Testis (tissue), 2 donors: ENCODE measurements at regions not wholly inside any gene's neighbourhood (a gene's known extent, or its start where the extent isn't known, plus 50 kb on each side); places are given as distances from the start of the nearest gene placed in this dataset.

Source experiments
- POLR2A ChIP-seq: fragments of 450-650 bp; IDR thresholded peaks from one replicate; pipeline ENCODE4 v1.6.1; 2017; ENCODE audit warnings: antibody characterized with exemption, mild to moderate bottlenecking, moderate library complexity
- TF ChIP-seq, protein P1 (sequence below), 3 experiments: fragments of 450-650 bp in 2 of 3; fragments of 200-600 bp in 1 of 3; sonication (generic) in 1 of 3; IDR thresholded peaks; one replicate each; pipeline ENCODE4 v1.5.1; 2016 to 2019; ENCODE audit warnings: antibody characterized with exemption in 3 of 3, mild to moderate bottlenecking in 2 of 3, moderate library complexity in 1 of 3

GRCh38 chr7:96833676-96834453, 124.2 kb upstream of the SEM1 start:
- TF ChIP-seq, protein P1, sequence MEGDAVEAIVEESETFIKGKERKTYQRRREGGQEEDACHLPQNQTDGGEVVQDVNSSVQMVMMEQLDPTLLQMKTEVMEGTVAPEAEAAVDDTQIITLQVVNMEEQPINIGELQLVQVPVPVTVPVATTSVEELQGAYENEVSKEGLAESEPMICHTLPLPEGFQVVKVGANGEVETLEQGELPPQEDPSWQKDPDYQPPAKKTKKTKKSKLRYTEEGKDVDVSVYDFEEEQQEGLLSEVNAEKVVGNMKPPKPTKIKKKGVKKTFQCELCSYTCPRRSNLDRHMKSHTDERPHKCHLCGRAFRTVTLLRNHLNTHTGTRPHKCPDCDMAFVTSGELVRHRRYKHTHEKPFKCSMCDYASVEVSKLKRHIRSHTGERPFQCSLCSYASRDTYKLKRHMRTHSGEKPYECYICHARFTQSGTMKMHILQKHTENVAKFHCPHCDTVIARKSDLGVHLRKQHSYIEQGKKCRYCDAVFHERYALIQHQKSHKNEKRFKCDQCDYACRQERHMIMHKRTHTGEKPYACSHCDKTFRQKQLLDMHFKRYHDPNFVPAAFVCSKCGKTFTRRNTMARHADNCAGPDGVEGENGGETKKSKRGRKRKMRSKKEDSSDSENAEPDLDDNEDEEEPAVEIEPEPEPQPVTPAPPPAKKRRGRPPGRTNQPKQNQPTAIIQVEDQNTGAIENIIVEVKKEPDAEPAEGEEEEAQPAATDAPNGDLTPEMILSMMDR (IDR thresholded peaks at IDR 0.05) = no peak
- TF ChIP-seq POLR2A = no peak
